KOPT-K1 (cell line): ENCODE measurements at regions not wholly inside any gene's neighbourhood (a gene's known extent, or its start where the extent isn't known, plus 50 kb on each side); places are given as distances from the start of the nearest gene placed in this dataset.

Experiments used
- H3K27ac ChIP-seq: fragments of 200-600 bp; sonication (generic); 2 replicates; pipeline ENCODE4 v1.5.1; 2016; ENCODE audit warnings: antibody characterized with exemption, mild to moderate bottlenecking, low read depth, low read length; ENCODE audit not compliant: poor library complexity, severe bottlenecking
- H3K36me3 ChIP-seq: fragments of 200-600 bp; sonication (generic); 2 replicates; pipeline ENCODE4 v1.5.1; 2017; ENCODE audit warnings: antibody characterized with exemption, mild to moderate bottlenecking, low read length, moderate library complexity; ENCODE audit not compliant: insufficient read depth
- H3K9me3 ChIP-seq: fragments of 200-600 bp; sonication (generic); 2 replicates; pipeline ENCODE4 v1.5.1; 2017; ENCODE audit warnings: antibody characterized with exemption, low read length, mild to moderate bottlenecking; ENCODE audit not compliant: insufficient read depth, poor library complexity, severe bottlenecking

- Histone ChIP-seq H3K27ac (no peak overlapping the region), H3K9me3 (peaks cover 9% of the 10 kb centered on the region), H3K36me3 (no peaks in the 10 kb centered on the region)
These were observed 668.0 kb downstream of the ETS1 start for GRCh38 chr11:127919206-127920000.

GRCh38 chr11:127902382-127902781 lies 685.0 kb downstream of the ETS1 start:
- H3K27ac ChIP-seq: no peak overlapping the region
- H3K36me3 ChIP-seq: no peaks in the 10 kb centered on the region
- H3K9me3 ChIP-seq: no peaks in the 10 kb centered on the region

- Histone ChIP-seq H3K9me3 (no peaks in the 10 kb centered on the region), H3K27ac (no peak overlapping the region), H3K36me3 (no peaks in the 10 kb centered on the region)
These were observed 688.7 kb downstream of the ETS1 start for GRCh38 chr11:127898422-127899365.

GRCh38 chr11:127895776-127896175 lies 691.6 kb downstream of the ETS1 start:
- no peak overlapping the region for H3K27ac ChIP-seq
- no peaks in the 10 kb centered on the region for H3K36me3 ChIP-seq
- H3K9me3 ChIP-seq: no peaks in the 10 kb centered on the region

- Histone ChIP-seq H3K9me3 (no peaks in the 10 kb centered on the region), H3K27ac (no peak overlapping the region), H3K36me3 (no peaks in the 10 kb centered on the region)
These were observed 693.0 kb downstream of the ETS1 start for GRCh38 chr11:127894316-127894715.

GRCh38 chr11:127890030-127890615 lies 697.2 kb downstream of the ETS1 start:
- Histone ChIP-seq H3K9me3 (peaks cover 5% of the 10 kb centered on the region), H3K36me3 (no peaks in the 10 kb centered on the region), H3K27ac (no peak overlapping the region)

- Histone ChIP-seq H3K36me3 (no peaks in the 10 kb centered on the region), H3K27ac (no peak overlapping the region), H3K9me3 (peaks cover 5% of the 10 kb centered on the region)
These were observed 699.0 kb downstream of the ETS1 start for GRCh38 chr11:127888386-127888785.

GRCh38 chr11:127875131-127875530 lies 712.2 kb downstream of the ETS1 start:
- no peaks in the 10 kb centered on the region for H3K9me3 ChIP-seq
- no peak overlapping the region for H3K27ac ChIP-seq

GRCh38 chr11:127873478-127873877 lies 713.9 kb downstream of the ETS1 start:
- Histone ChIP-seq H3K9me3 (no peaks in the 10 kb centered on the region), H3K27ac (no peak overlapping the region)

More at GRCh38 chr11:127875131-127875530, 712.2 kb downstream of the ETS1 start:
- no peaks in the 10 kb centered on the region for H3K36me3 ChIP-seq

GRCh38 chr11:127866109-127866508 lies 721.2 kb downstream of the ETS1 start:
- no peak overlapping the region for H3K27ac ChIP-seq
- no peaks in the 10 kb centered on the region for H3K36me3 ChIP-seq
- H3K9me3 ChIP-seq: no peaks in the 10 kb centered on the region

More at GRCh38 chr11:127873478-127873877, 713.9 kb downstream of the ETS1 start:
- H3K36me3 ChIP-seq: no peaks in the 10 kb centered on the region

- Histone ChIP-seq H3K27ac (no peak overlapping the region), H3K9me3 (no peaks in the 10 kb centered on the region), H3K36me3 (no peaks in the 10 kb centered on the region)
These were observed 722.5 kb downstream of the ETS1 start for GRCh38 chr11:127864861-127865260.

- no peak overlapping the region for H3K27ac ChIP-seq
- H3K36me3 ChIP-seq: no peaks in the 10 kb centered on the region
These were observed 725.0 kb downstream of the ETS1 start for GRCh38 chr11:127862406-127862805.

GRCh38 chr11:127859941-127860354 lies 727.4 kb downstream of the ETS1 start:
- Histone ChIP-seq H3K36me3 (no peaks in the 10 kb centered on the region), H3K9me3 (no peaks in the 10 kb centered on the region), H3K27ac (no peak overlapping the region)

More at GRCh38 chr11:127862406-127862805, 725.0 kb downstream of the ETS1 start:
- H3K9me3 ChIP-seq: no peaks in the 10 kb centered on the region

GRCh38 chr11:127844876-127845275 lies 742.5 kb downstream of the ETS1 start:
- Histone ChIP-seq H3K36me3 (no peaks in the 10 kb centered on the region), H3K9me3 (no peaks in the 10 kb centered on the region), H3K27ac (no peak overlapping the region)
